Islet of Langerhans (tissue), 1 donor: ENCODE measurements at regions not wholly inside any gene's neighbourhood (a gene's known extent, or its start where the extent isn't known, plus 50 kb on each side); places are given as distances from the start of the nearest gene placed in this dataset.

ENCODE experiments used
- FAIRE-seq: peaks from one replicate; lab custom pipeline; 2011; peaks lifted over from hg19 to GRCh38; lab: Jason Lieb, UNC

DNA sequence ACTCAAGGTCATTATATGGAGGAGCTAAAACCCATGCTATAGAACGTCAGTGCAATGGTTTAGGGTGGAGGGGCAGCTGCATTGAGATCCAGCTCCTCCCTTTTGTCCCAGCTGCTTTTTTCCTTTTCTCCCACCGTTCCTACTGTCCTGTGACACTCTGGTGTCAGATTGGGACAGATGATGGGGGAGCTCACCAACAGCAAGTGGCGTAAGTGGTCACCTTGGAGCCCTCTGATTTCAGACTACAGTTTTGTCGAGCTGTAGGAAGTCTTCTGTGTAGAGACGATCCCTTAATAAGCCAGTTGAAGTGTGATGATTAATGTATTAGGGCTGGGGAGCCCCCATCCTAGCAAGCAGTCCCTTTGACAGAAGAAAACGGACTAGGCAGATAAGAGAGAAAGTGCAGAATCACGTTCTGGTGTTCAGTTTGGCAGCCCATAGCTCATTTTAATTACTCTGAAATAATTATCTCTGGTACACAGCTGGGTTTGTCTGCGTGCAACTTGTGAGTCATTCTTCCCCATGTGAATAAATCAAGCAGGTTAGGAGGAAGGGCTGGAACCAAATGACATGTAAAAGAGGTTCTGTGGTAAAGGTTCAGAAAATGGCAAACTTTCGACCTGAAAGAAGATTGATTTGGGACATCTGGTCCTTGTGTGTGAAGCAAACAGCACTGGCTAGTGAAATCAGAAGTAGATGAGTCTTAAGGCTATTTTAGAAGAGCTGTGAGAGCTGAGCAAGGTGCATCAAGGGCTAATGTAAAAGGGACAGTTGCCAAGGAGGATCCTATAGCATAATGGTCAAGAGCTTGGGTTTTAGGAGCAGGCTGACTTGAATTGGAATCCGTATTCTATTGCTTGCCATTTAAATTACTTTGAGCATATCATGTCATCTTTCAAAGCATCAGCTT lies 241.4 kb downstream of the EDEM1 start:
- FAIRE-seq = no peak

DNA sequence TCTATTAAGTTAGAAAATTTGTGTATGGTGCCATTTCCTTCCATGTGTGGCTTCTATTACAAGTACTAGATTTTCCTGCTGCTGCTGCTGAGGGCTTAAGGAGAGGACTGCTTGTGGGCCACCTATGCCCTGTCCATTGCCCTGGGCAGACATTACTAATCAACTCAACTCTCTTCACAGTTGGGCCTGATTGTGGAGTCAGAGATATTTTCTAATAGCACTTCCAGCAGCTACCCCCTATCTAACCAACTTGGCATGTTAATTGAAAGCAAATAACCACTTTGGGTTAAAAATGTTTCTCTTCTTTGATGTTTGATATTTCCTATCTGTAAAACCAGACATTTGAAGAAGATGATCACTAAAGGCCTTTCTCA lies 242.0 kb downstream of the EDEM1 start:
- no peak for FAIRE-seq

DNA sequence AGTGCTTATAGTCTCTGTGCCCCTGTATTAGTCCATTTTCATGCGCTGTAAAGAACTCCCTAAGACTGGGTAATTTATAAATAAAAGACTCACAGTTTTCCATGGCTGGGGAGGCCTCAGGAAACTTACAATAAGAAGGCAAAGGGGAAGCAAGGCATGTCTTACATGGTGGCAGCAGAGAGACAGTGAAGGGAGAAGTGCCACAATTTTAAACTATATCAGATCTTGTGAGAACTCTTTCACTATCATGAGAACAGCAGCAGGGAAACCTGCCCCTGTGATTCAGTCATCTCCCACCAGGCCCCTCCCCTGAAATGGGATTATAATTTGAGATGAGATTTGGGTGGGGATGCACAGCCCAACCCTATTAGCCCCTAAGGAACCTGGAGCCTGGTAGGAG lies 243.2 kb downstream of the EDEM1 start:
- FAIRE-seq = no peak

DNA sequence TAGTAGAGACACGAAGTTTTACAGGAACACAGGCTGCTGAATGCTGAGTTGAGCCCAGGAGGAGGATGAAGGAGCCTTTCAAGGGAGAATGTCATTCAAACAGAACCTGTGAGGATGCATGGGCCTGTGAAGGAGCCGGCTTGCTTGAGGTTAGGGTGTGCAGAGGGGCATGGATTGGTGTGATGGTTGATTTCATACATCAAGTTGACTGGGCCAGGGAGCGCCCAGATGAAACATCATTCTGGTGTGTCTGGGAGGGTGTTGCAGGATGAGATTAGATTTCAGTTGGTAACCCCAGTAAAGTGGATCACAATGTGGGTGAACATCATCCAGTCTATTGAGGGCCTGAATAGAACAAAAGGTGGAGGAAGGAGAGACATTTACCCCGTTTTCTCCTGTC lies 243.6 kb downstream of the EDEM1 start:
- no peak for FAIRE-seq

DNA sequence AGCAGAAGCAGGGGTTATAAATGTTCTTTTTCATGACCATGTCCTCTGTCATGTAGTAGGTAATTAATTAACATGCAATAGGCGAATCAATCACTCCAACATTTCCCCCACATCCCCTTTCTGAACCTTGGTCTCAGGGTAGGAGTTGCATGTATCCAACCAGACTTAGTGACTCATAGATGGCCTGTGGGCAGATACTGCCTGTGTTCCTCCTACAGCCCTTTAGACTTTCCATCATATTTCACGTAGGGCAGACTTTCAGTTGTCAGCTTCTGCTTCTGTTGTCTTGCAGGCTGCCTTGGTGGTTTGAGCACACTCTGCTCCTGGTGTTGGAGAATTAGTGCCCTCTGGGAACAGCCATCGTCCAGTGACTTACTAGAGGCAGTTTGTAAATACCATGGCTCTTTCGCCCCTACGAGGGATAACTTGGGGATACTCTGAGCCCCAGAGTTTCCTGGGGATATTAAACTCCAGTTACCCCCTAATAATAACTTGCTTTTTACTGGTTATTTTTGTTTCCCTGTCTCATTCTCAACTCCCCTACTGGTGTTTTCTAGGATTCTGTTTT lies 244.4 kb downstream of the EDEM1 start:
- FAIRE-seq = no peak

DNA sequence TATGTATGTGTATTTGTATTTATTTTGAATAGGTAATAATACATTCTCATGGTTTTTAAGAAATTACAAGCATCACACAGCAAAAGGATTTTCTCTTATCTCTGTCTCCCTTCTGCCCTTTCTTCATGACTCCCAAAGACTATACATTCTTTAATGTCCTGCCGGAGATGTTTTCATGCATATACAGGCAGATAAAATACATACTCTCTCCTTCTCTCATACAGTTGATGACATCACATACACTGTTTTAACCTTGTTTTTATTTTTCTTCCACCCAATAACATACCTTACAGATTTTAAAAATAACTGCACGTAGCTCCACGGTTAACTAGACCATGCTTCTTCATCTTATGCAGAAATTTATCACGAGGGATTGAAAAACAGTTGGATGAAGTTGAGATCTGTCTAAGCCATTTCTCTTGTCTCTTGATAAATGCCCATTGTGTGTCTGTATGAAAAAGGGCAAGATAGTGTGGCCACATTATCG lies 249.8 kb downstream of the EDEM1 start:
- FAIRE-seq = no peak

DNA sequence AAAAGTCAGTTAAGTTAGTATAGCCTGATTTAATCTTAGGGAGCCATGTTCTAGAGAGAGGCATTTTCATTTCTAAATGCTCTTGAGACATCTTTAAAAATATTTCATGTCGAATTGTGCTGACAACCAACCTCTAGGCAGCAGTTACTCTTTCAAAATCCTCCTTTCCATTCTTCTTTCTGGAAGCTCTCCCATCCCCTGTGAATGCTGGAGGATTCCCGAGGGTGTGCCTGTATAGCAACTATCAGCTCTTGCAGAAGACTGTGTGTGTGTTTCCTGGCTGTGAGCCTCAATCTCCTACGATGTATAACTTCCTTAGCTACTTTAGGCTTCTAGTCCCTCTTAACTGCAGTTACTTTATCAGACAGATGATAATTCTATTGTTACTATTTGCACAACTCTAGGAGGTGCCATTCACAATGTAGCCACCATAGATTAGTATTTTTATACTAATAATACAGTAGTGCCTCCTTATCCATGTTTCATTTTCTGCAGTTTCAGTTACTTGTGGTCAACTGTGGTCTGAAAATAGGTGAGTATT lies 250.3 kb downstream of the EDEM1 start:
- FAIRE-seq = no peak

DNA sequence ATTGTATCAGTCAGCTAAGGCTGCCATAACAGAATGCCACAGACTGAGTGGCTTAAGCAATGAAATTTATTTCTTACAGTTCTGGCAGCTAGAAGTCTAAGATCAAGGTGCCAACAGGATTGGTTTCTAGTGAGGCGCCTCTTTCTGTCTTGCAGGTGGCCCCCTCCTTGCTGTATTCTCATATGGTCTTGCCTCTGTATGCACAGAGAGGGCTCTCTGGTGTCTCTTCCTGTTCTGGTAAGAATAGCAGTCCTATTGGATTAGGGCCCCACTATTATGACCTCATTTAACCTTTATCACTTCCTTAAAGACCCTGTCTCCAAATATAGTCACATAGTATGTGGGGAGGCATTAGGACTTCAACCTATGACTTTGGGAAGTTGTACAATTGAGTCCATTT lies 253.9 kb downstream of the EDEM1 start:
- no peak for FAIRE-seq

DNA sequence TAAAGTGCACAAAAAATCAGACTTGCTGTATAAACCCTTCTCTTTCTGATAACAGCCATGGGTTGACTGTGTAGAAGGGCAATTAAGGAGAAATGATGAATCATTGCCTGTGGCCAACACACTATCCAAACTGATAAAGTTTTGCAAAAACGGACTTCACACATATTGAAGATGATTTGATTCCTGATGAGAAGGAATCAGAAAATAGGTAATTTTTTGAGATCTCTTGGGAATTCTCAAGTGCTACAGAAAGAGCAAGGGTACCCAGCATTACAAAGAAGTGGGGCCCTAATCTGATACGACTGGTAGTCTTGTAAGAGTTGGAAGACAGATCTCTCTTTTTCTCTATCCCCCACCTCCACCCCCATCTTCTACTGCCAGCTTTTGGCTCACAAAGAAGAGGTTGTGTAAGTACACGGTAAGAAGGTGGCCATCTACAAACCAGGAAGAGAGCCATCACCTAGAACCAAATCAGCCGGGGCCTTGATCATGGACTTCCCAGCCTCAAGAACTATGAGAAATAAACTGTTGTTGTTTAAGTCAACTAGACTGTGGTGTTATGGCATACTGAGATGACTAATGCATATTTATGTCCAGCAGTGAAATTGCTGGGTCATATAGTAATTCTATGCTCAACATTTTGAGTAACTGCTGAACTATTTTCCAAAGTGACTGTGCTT lies 254.7 kb downstream of the EDEM1 start:
- FAIRE-seq = no peak

DNA sequence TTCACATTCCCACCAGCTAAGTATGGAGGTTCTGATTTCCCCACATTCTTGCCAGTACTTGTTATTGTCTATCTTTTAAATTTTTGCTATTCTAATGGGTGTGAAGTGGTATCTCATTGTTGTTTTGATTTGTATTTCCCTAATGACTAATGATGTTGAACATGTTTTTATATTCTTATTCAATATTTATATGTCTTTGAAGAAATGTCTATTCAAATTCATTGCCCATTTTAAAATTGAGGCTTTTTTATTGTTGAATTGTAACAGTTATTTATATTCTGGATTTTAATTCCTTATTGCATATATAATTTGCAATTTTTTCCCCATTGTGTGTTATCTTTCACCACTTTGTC lies 255.3 kb downstream of the EDEM1 start:
- FAIRE-seq = no peak

DNA sequence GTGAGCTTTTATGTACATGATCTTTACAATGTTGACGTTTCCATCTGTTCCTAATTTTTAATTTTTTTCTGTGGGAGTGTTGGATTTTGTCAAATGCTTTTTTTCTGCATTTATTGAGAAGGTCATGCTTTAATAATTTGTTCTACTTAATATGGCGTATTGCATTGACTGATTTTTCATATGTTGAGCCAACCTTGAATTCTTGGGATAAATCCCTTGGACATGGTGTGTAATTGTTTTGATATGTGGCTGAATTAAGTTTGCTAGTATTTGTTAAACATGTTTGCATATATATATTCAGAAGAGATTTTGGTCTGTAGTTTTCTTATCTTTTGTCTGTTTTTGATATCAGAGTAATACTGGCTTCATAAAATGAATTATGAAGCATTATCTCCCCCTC lies 256.7 kb downstream of the EDEM1 start:
- no peak for FAIRE-seq

DNA sequence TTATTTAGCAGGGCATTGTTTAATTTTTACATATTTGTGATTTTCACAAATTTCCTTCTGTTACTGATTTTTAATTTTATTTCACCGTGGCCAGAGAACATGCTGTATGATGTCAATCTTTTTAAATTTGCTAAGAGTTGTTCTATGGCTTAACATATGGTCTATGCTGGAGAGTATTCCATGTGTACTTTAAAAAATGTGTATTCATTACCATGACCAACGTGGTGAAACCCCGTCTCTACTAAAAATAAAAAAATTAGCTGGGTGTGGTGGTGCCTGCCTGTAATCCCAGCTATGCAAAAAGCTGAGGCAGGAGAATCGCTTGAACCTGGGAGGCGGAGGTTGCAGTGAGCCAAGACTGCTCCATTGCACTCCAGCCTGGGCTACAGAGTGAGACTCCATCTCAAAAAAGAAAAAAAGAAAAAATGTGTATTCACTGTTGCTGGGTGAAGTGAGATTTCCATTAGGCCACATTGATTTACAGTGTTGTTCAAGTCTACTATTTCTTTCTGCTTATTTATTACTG lies 258.2 kb downstream of the EDEM1 start:
- no peak for FAIRE-seq

DNA sequence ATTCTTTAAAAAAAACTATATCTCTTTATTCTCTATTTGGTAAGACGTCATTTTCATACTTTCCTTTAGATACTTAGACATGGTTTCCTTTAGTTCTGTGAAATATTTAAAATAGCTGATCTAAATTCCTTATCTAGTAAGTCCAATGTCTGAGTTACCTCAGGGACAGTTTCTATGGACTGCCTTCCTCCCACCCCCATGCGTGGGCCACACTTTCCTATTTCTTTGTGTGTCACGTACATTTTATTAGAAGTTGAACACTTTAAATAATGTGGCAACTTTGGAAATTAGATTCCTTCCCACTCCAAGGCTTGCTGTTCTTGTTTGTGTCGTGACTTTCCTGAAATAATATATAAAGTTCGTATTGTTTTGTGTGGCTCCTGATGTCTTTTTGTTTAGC lies 260.7 kb downstream of the EDEM1 start:
- no peak for FAIRE-seq

DNA sequence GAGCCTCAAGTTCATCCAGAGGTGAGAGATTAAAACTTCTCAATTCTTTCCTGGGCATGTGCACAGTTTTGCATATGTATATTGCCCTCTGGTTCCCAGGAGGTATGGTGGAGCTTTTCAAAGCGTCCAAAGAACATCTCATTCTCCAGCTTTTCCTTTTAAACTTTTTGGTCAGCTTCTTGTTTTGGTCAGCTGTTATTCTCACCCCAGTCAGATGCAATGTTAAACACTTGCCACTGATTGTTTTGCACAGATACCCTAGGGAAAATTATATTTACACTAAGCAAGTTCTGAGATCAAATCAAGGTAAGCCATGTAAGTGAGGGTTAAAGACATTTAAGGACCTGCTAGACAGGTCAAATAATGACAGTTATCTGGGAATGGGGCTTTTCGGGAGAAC lies 261.3 kb downstream of the EDEM1 start:
- no peak for FAIRE-seq

DNA sequence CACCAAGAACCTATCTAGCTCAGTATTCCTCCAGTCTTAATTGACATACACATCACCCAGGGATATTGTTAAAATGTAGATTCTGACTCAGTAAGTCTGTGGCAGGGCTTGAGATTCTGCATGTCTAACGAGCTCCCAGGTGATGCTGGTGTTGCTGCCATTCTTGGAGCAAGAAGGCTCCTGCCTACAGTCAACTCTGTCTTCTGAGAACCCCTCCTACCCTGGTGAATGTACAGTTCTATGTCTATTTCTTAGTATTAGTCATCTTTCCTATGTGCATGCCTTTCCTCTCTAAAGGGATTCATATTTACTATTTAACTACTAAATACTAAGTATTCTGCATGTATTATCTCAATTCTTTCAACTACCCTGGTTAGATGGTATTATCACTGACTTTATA lies 268.7 kb downstream of the EDEM1 start:
- FAIRE-seq = no peak

DNA sequence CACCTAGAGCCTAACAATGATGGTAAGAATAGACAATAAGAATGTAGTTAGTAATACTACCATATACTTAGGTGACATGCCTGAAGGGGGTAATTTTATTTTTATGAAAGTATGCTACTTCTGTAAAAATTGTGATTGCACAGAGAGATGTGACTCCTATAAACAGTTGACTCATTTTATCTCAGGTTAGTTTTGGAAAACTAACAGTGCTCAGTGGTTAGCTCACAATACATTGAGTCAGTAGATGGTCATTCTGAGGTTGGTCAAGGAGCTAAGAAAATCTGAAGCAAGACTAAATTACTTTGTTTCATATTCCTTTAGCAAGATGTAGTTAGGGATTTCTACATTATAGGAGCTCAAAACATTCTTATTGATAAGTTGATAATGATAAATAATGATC lies 271.0 kb downstream of the EDEM1 start:
- FAIRE-seq = no peak

DNA sequence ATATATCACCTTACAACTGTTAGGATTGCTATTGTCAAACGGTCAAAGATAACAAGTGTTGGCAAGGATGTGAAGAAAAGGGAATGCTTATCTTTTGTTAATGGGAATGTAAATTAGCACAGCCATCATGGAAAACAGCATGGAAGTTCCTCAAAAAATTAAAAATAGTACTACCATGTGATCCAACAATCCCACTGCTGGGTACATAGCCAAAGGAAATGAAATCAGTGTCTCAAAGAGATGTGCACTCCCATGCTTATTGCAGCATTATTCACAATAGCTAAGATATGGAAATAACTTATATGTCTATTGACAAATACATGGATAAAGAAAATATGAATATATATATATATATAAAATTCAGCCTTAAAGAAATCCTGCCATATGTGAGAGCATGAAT lies 274.6 kb downstream of the EDEM1 start:
- FAIRE-seq = no peak

DNA sequence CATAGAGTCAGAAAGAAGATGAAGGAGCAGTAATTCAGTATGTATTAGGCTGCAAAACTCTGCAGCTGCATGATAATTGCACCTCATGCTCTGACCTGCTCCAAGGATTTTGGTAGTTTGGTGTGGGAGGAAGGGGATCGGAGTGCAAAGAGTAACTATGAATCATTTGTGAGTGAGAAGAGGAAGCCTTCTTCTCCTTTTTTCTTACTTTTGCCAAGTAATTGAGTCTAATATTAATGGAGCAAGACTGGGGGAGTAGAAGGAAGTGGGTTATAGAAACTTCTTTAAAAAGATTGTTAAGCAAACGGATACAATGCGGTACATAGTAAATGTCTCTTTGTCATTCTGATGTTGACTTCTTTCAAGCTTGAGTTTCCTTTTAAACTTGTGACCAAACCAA lies 276.5 kb downstream of the EDEM1 start:
- no peak for FAIRE-seq

DNA sequence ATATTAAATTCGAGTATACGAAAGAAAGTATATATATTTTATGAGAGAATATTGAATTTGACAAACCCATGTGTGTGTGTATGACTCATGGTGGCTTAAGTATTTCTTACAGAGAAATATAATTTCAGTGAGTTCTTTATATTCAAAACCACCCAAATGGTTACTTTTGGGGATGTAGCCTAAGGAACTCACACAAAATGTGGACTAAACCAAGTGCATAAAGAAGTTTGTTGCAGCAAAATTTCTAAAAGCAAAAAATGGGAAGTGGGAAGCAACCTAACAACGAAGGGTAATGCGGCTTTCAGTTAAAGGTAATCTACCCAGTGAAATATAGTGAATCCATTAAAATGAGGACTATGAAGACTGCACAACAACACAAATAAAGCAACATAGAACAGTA lies 277.1 kb downstream of the EDEM1 start:
- no peak for FAIRE-seq

DNA sequence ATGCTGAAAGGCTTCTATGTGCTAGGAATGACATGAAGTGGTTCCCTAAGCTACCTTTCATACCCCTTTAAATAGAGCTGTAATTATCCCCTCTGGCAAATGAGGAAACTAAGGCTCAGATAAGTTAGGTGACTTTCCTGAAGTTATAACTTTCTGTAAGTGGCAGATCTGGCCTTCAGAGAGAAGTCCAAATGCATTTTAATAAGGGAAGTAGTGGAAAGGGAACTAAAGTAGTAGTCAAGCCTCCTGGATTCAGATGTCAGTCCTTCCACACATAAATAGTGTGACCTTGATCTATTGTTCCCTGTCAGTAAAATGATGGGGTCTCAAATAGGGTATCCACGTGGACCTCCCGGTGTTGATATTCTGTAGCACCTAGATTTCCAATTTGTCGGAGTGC lies 277.7 kb downstream of the EDEM1 start:
- no peak for FAIRE-seq

DNA sequence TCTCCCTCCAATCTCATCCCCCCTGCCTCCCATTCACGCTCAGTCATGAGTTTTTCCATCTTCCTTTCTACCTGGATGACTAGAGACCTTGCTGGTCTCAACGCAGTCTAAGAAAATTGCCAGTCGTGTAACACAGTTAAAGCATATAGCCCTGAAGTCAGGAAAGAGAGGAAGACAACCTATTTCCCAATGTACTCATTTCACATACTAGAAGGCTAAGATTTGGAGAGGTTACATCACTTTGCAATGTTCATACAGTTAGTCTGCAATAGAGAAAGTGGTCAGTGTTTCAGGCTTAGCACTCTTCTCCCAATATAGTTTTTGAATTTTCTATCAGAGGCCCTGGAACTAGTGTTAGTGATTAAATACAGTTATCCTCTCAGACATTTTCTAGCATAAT lies 278.6 kb downstream of the EDEM1 start:
- no peak for FAIRE-seq

DNA sequence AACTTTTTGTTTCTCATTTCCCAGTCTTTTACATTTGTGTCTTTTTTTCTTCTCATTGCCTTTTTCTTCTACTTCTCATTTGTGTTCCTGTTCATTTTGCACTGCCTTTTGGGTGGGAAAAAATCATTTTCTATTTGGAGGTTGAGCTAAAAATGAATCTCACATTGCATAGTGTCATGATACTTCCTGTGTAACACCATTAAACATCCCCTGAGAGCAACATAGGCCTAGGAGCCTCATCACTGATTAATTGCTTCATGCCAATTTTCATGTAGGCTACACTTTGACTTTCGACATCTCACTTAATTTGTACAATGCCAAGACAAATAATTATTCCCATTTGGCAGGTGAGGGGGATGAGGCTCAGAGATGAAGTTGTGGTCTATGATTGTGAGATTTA lies 279.2 kb downstream of the EDEM1 start:
- FAIRE-seq = no peak

DNA sequence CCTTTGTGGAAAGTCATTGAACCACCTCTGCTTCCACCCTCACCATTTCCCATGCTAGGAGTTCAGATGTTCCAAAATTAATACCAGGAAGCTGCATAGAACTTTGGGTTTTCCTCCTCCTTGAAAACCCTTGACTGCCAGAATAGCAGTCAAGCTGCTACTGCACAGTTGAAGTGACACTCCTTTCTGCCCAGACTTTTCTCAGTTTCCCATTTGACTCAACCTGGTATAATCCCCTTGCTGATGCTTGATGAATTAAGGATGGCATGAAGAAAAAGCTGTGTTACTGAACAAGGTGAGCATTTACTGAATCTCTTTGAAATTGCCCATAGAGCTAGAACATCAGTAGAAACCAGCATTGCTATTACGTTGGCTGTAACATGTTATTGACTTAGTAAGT lies 286.0 kb downstream of the EDEM1 start:
- no peak for FAIRE-seq
